GM20000 (cell line): ENCODE measurements at regions not wholly inside any gene's neighbourhood (a gene's known extent, or its start where the extent isn't known, plus 50 kb on each side); places are given as distances from the start of the nearest gene placed in this dataset.

Source experiments
- DNase-seq: peaks from one replicate; pipeline ENCODE4 v3.0.0; 2012; ENCODE audit warnings: low spot score
- TF ChIP-seq, protein P1 (sequence below): IDR thresholded peaks from 2 replicates; pipeline ENCODE4 v1.5.1; 2012; ENCODE audit warnings: mild to moderate bottlenecking, control low read depth; ENCODE audit errors: extremely low read depth, missing control alignments

DNA sequence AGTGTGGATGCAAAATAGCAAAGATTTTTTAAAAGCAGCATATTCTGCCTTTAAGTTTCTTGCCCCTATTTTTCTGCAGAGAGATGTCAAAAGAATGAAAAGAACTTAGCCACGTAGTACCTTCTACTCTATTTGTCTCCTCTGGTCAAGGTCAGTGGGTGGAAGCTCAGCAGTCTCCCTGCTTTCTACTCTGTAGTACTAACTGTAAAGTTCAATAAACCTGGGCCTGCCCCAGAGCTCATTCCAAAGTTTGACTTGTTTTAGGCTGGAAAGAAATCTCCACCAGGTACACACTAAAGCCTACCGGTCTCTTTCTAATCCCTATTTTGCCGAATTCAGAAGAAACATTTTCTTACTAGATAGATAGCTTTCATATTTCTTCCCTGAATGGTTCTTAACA is 247.9 kb upstream of the ARHGAP20 start:
- TF ChIP-seq, protein P1, sequence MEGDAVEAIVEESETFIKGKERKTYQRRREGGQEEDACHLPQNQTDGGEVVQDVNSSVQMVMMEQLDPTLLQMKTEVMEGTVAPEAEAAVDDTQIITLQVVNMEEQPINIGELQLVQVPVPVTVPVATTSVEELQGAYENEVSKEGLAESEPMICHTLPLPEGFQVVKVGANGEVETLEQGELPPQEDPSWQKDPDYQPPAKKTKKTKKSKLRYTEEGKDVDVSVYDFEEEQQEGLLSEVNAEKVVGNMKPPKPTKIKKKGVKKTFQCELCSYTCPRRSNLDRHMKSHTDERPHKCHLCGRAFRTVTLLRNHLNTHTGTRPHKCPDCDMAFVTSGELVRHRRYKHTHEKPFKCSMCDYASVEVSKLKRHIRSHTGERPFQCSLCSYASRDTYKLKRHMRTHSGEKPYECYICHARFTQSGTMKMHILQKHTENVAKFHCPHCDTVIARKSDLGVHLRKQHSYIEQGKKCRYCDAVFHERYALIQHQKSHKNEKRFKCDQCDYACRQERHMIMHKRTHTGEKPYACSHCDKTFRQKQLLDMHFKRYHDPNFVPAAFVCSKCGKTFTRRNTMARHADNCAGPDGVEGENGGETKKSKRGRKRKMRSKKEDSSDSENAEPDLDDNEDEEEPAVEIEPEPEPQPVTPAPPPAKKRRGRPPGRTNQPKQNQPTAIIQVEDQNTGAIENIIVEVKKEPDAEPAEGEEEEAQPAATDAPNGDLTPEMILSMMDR: no peak
- DNase-seq: no peak

DNA sequence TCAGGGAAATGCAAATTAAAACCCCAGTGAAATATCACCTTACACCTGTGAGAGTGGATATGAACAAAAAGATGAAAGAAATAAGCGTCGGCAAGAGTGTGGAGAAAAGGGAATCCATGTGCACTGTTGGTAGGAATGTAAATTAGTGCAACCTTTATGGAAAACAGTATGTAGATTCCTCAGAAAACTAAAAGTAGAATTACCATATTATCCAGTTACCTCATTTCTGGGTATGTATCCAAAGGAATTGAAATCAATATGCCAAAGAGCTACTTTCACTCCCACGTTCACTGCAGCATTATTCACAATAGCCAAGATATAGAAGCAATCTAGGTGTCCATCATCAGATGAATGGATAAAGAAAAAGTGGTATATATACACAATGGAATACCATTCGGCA is 246.0 kb upstream of the ARHGAP20 start:
- DNase-seq: no peak
- TF ChIP-seq, protein P1: no peak

DNA sequence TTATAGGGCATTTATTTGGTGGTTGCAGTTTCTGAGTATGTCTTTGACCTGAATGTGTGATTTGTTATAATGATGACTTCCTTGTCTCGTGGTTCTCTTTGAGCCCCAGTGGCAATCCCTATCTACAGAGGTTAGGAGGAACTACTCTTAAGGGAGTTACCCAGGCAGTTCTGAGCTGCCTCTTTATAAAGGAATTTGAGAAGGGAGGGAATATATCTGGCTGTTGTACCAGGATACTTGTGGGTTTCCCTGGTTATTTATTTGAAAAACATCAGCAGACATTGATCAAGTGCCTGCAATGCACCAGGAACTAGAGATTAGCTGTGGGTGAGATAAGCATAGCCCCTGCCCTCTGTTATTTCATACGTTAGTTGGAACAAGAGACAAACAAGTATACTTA is 243.5 kb upstream of the ARHGAP20 start:
- no peak for DNase-seq
- TF ChIP-seq, protein P1: no peak

DNA sequence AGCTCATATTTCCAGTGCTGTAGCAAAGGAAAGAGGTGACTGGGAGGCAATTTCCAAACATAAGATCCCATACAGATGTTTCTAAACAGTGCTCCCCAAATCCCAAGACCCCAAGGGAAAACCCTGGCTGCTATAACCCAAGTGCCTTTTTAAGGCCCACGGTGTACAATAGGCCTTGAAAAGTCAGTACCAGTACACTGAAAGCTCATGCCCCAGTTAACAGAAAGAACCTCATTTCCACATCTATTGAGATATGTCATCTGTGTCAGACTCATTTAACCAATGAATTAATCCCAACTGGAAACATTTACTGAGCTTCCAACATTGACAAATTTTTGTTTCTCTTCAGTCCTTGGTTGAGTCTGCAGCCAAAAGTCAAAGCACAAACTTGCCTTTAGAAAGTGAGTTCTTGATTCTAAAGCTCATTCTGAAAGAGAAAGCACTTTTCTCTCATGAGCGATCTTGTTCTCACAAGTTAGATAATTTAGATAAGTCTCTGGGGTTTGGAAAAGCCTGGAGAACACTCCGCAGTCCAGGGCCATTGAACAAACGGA is 239.8 kb upstream of the ARHGAP20 start:
- DNase-seq: no peak
- TF ChIP-seq, protein P1: no peak

DNA sequence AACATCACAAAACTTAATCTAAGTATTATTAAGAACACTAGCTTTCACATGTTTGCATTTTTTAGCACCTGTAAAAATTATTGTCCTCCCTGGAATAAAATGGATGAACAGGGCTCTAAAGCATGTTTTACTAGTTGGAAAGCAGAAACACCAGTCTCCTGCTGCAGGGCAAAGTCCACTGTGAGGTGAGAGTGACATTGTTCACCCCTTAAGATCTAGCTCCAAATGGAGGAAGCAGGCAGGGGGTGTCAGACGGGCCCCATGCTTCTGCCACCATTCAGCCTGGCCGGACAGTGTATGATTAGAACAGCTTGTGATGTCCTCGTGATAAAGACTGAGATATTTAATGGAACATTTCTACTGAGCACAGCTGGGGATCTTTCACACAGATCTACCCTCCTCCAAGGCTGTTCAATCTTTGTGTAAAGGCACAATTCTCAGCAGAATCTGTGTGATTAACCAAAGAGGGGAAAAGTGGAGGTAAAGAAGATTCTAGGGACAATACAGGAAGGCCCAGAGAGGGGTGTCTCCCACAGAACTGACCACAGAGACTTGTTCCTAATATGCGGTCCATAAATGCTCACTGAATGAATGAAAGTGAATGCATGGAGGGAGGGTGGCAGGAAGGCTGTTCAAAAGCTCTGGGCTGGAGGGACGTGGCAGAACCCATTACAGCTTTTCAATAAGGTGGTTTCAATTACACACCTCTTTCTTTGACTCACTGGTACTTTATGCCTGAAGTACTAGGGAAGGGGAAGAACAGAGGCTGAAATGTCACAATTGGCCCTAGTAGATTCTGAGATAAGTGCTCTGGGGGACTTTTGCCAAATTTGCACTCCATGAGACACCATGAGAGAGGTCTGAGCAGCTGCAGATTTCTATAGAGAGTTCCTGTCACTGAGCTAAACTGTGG is 239.1 kb upstream of the ARHGAP20 start:
- TF ChIP-seq, protein P1: no peak
- peak; percentile 17 for DNase-seq

DNA sequence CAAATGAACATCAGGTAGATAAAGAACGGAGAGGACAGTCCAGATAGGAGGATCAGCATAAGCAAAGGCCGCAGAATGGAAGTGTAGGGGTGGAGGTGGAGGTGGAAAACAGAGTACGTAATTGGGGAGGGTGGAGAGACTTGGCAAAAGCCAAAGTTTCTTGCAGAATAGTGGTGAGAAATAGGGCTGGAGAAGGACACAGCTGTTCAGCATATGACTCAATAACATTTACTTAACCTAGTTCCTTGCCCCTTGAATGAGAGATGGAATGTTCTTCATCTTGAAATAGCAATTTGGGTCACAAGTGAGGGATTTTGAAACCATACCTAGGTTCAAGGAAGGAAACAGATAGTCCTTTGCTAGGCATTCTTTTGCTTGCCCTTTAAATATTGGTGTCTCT is 235.9 kb upstream of the ARHGAP20 start:
- TF ChIP-seq, protein P1: no peak
- no peak for DNase-seq

DNA sequence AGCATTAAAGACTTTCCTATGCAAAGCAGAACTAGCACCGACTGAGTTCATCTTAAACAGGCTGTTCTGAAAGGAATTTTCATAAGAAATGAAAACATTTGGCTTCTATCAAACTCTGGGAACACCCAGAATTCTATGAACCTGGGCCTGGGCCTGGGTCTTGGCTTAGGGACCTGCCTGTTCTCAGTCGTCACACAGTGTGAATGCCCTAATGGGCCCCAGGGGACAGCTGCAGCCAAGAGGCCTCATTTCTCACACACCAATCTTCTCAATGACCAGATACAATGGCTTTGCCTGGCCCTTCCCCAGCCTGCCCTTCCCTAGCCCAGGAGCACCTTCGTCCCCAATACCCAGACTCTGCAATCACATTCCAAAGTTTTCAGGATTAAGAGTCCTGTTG is 234.9 kb upstream of the ARHGAP20 start:
- no peak for DNase-seq
- TF ChIP-seq, protein P1: no peak
